RWPE1 (cell line): ENCODE measurements at regions not wholly inside any gene's neighbourhood (a gene's known extent, or its start where the extent isn't known, plus 50 kb on each side); places are given as distances from the start of the nearest gene placed in this dataset.
"Not testable (repeated sequence)": the region's sequence is repeated elsewhere in the genome, so short reads cannot be mapped to it uniquely, and the experiment has no call there.

Experiments
- CTCF ChIA-PET: fragments of 350-600 bp; sonication (Branson Sonifier 250); formaldehyde crosslinking; extraction: SDS; loops from one replicate; lab custom pipeline; 2021; lab: Yijun Ruan, JAX
- POLR2A ChIA-PET: fragments of 400-600 bp; formaldehyde crosslinking; extraction: SDS; loops from one replicate; lab custom pipeline; 2020; ENCODE audit warnings: antibody characterized with exemption; ENCODE audit not compliant: low non-redundant PET; lab: Yijun Ruan, JAX
- DNase-seq: peaks from one replicate; pipeline ENCODE4 v3.0.0; 2012; ENCODE audit warnings: low spot score
- H3K27ac ChIP-seq: fragments of 450-650 bp; 2 replicates; pipeline ENCODE4 v1.5.1; 2017
- CTCF ChIP-seq: fragments of 450-650 bp; conservative IDR thresholded peaks from 2 replicates; pipeline ENCODE4 v1.5.1; 2017; ENCODE audit warnings: low read depth, mild to moderate bottlenecking

GRCh38 chr5:167375125-167375524, 916.3 kb upstream of the WWC1 start:
- TF ChIP-seq CTCF, result no peak
- ChIA-PET CTCF (interaction anchor here (0.6 kb wide), 1 partner anchor 201 kb away, joined by 3 read pairs; no protein-coding TSS in a partner anchor), POLR2A (no interaction called here)
- no peak overlapping the region for H3K27ac ChIP-seq
- no peak for DNase-seq

GRCh38 chr5:167378894-167379723, 912.3 kb upstream of the WWC1 start:
- no peak for DNase-seq
- TF ChIP-seq CTCF, result no peak
- no peak overlapping the region for H3K27ac ChIP-seq
- CTCF ChIA-PET, result interaction anchor here (0.6 to 0.7 kb wide), 2 partner anchors 16 to 843 kb away, joined by 3 read pairs; no protein-coding TSS in a partner anchor
- POLR2A ChIA-PET, result no interaction called here

GRCh38 chr5:167381457-167381856, 910.0 kb upstream of the WWC1 start:
- H3K27ac ChIP-seq, result no peak overlapping the region
- TF ChIP-seq CTCF, result no peak
- DNase-seq, result no peak
- CTCF ChIA-PET, result no interaction called here
- POLR2A ChIA-PET, result no interaction called here

- CTCF ChIA-PET, result interaction anchor here (0.6 kb wide), 1 partner anchor 9 kb away, joined by 3 read pairs; no protein-coding TSS in a partner anchor
Observed at GRCh38 chr5:167389537-167389936, 901.9 kb upstream of the WWC1 start.

GRCh38 chr5:167391286-167391685, 900.2 kb upstream of the WWC1 start:
- DNase-seq, CTCF ChIA-PET, H3K27ac ChIP-seq, POLR2A ChIA-PET: not testable (repeated sequence)

More at GRCh38 chr5:167389537-167389936, 901.9 kb upstream of the WWC1 start:
- TF ChIP-seq CTCF, result no peak
- DNase-seq, result no peak
- POLR2A ChIA-PET, result no interaction called here
- H3K27ac ChIP-seq, result no peak overlapping the region

- no peak overlapping the region for H3K27ac ChIP-seq
- DNase-seq, result no peak
- TF ChIP-seq CTCF, result no peak
- CTCF ChIA-PET, result interaction anchor here (0.7 kb wide), 1 partner anchor 128 kb away, joined by 5 read pairs; no protein-coding TSS in a partner anchor
- POLR2A ChIA-PET, result no interaction called here
Observed at GRCh38 chr5:167392240-167392639, 899.2 kb upstream of the WWC1 start.

GRCh38 chr5:167393358-167393757, 898.1 kb upstream of the WWC1 start:
- CTCF ChIA-PET, result interaction anchor here (0.7 kb wide), 1 partner anchor 304 kb away, joined by 3 read pairs; no protein-coding TSS in a partner anchor
- POLR2A ChIA-PET, result no interaction called here
- H3K27ac ChIP-seq, result no peak overlapping the region
- no peak for TF ChIP-seq CTCF
- DNase-seq, result no peak
